Lung microvascular endothelial cell (primary cell): ENCODE measurements at regions not wholly inside any gene's neighbourhood (a gene's known extent, or its start where the extent isn't known, plus 50 kb on each side); places are given as distances from the start of the nearest gene placed in this dataset.
A peak's percentile ranks its signal among the peaks of the same experiment; 100 is the strongest.
"Not testable (repeated sequence)": the region's sequence is repeated elsewhere in the genome, so short reads cannot be mapped to it uniquely, and the experiment has no call there.

Experiments used
- DNase-seq, 2 donors: peaks; one replicate each; pipeline versions ENCODE4 v3.0.0 to v3.0.0-alpha.2; 2010; ENCODE audit warnings: low read depth in 2 of 2

GRCh38 chr19:22545751-22546150 is 88.4 kb upstream of the ZNF492 start:
- DNase-seq = peak; percentile 1 to 14

- DNase-seq = no peak
Observed at GRCh38 chr19:22533761-22534160, 100.4 kb upstream of the ZNF492 start.

GRCh38 chr19:22532388-22533300 is 101.5 kb upstream of the ZNF492 start:
- DNase-seq = no peak

GRCh38 chr19:22530042-22530441 is 104.1 kb upstream of the ZNF492 start:
- DNase-seq = no peak

- DNase-seq = no peak
Observed at GRCh38 chr19:22528956-22529355, 105.2 kb upstream of the ZNF492 start.

GRCh38 chr19:22527554-22527953 is 105.4 kb upstream of the ZNF98 start:
- no peak for DNase-seq

GRCh38 chr19:22526661-22527272 is 104.6 kb upstream of the ZNF98 start:
- no peak for DNase-seq

- DNase-seq = no peak
Observed at GRCh38 chr19:22523940-22524339, 101.8 kb upstream of the ZNF98 start.

- not testable (repeated sequence) for DNase-seq
Observed at GRCh38 chr19:22519562-22519961, 97.4 kb upstream of the ZNF98 start.

GRCh38 chr19:22519152-22519551 is 97.0 kb upstream of the ZNF98 start:
- no peak for DNase-seq

- no peak for DNase-seq
Observed at GRCh38 chr19:22517496-22518411, 95.6 kb upstream of the ZNF98 start.

- no peak for DNase-seq
Observed at GRCh38 chr19:22515435-22515834, 93.3 kb upstream of the ZNF98 start.

- no peak for DNase-seq
Observed at GRCh38 chr19:22503524-22503923, 81.4 kb upstream of the ZNF98 start.

GRCh38 chr19:22502766-22503165 is 80.6 kb upstream of the ZNF98 start:
- DNase-seq = no peak

GRCh38 chr19:22498831-22499430 is 76.8 kb upstream of the ZNF98 start:
- DNase-seq = not testable (repeated sequence)

- no peak for DNase-seq
Observed at GRCh38 chr19:22491746-22492145, 69.6 kb upstream of the ZNF98 start.

GRCh38 chr19:22483514-22483913 is 61.4 kb upstream of the ZNF98 start:
- DNase-seq = not testable (repeated sequence)

GRCh38 chr19:22472180-22472637 is 50.1 kb upstream of the ZNF98 start:
- no peak for DNase-seq
